Activated naive CD4-positive, alpha-beta T cell treated with anti-CD3 and anti-CD28 coated beads, Interleukin-2, amount 10 ng/mL, durations not matched to agents 7 days and 5 days (primary cell): ENCODE measurements at regions not wholly inside any gene's neighbourhood (a gene's known extent, or its start where the extent isn't known, plus 50 kb on each side); places are given as distances from the start of the nearest gene placed in this dataset.

Experiments
- CTCF ChIA-PET: fragments of 350-600 bp; sonication (Branson Sonifier 250); formaldehyde crosslinking; loops from one replicate; lab custom pipeline; 2021; ENCODE audit warnings: antibody characterized with exemption; lab: Charles Lee
- DNase-seq: peaks from one replicate; pipeline ENCODE4 v3.0.0-alpha.2; 2020
- H3K27ac Mint-ChIP-seq: one replicate; pipeline ENCODE4 v1.8.0; 2021; ENCODE audit warnings: mild to moderate bottlenecking, moderate library complexity, mixed read lengths
- H3K27me3 Mint-ChIP-seq: one replicate; pipeline ENCODE4 v1.8.0; 2021; ENCODE audit warnings: mild to moderate bottlenecking, mixed read lengths
- H3K36me3 Mint-ChIP-seq: one replicate; pipeline ENCODE4 v1.8.0; 2021; ENCODE audit warnings: mixed read lengths
- H3K4me1 Mint-ChIP-seq: one replicate; pipeline ENCODE4 v1.8.0; 2021; ENCODE audit warnings: mixed read lengths
- H3K4me3 Mint-ChIP-seq: one replicate; pipeline ENCODE4 v1.8.0; 2021; ENCODE audit warnings: mild to moderate bottlenecking, moderate library complexity, mixed read lengths
- H3K9me3 Mint-ChIP-seq: one replicate; pipeline ENCODE4 v1.8.0; 2021; ENCODE audit warnings: mixed read lengths

- H3K27ac Mint-ChIP-seq, result no peak overlapping the region
- H3K9me3 Mint-ChIP-seq, result no peaks in the 10 kb centered on the region
- DNase-seq, result no peak
- CTCF ChIA-PET, result no interaction called here
- no peaks in the 10 kb centered on the region for H3K36me3 Mint-ChIP-seq
- no peak overlapping the region for H3K4me3 Mint-ChIP-seq
- no peaks in the 10 kb centered on the region for H3K27me3 Mint-ChIP-seq
- no peaks in the 10 kb centered on the region for H3K4me1 Mint-ChIP-seq
Observed at GRCh38 chr5:179413711-179414458, 68.6 kb upstream of the ADAMTS2 start.

GRCh38 chr5:179413086-179413690 lies 67.9 kb upstream of the ADAMTS2 start:
- no peaks in the 10 kb centered on the region for H3K9me3 Mint-ChIP-seq
- H3K27ac Mint-ChIP-seq, result no peak overlapping the region
- H3K36me3 Mint-ChIP-seq, result no peaks in the 10 kb centered on the region
- no peak for DNase-seq
- CTCF ChIA-PET, result no interaction called here
- H3K27me3 Mint-ChIP-seq, result no peaks in the 10 kb centered on the region
- H3K4me1 Mint-ChIP-seq, result no peaks in the 10 kb centered on the region
- H3K4me3 Mint-ChIP-seq, result no peak overlapping the region

DNA sequence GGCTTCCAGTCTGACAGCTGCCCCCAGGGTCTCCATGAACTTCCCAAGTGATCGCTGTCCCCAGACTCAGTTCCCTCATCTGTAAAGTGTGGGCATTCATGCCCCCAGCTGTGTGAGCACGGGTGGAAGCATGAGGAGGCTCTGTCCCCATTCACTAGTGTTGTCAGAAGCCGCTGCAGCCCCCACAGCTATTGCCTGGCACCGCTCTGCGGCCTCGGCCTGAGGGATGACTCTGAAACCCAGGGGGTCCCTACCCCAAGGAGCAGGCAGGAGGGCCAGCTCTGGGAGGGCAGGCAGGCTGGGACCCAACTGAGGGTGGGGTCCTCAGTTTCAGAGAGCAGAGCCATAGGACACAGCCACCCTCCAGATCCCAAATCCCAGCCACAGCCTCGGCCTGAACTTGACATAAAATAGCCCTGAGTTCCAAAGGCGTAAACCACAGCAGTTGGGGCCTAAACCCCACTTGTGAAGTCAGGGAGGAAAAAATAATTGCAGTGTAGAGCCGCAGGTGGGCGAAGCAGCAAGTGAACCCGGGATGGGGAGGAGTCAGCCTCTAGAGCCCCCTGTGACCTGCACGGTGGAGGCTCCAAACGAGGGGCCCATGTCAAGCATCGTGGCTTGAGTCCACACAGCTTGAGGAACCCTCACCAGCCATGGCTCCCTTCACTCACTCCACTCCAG lies 66.0 kb upstream of the ADAMTS2 start:
- Mint-ChIP-seq H3K27ac (no peak overlapping the region), H3K4me1 (no peaks in the 10 kb centered on the region), H3K36me3 (no peaks in the 10 kb centered on the region), H3K4me3 (no peak overlapping the region), H3K27me3 (no peaks in the 10 kb centered on the region), H3K9me3 (no peaks in the 10 kb centered on the region)
- DNase-seq, result no peak
- CTCF ChIA-PET, result no interaction called here

- Mint-ChIP-seq H3K36me3 (no peaks in the 10 kb centered on the region), H3K9me3 (no peaks in the 10 kb centered on the region), H3K27ac (no peak overlapping the region), H3K27me3 (no peaks in the 10 kb centered on the region), H3K4me1 (no peaks in the 10 kb centered on the region), H3K4me3 (no peak overlapping the region)
- no peak for DNase-seq
- CTCF ChIA-PET, result no interaction called here
Observed at GRCh38 chr5:179410291-179411160, 65.3 kb upstream of the ADAMTS2 start.

DNA sequence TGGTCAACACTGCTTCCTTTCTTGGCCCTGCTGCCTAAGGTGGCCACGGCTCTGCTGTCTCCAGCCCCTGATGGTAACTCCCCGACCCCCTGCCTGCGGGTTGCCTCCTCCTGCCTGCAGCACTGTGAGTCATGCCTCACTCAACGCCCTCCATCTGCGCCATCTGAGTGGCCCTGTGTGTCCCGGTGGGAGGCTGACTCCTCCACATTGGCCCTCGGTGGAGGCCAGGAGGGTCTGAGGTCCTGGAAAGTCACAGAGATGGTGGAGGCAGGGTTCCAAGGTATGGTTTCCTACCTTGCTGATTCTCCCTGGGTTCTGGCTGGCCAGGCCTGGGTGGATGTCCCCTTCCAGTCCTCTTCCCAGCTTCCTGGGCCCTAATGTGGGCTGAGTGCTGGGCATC lies 64.5 kb upstream of the ADAMTS2 start:
- Mint-ChIP-seq H3K4me1 (no peaks in the 10 kb centered on the region), H3K4me3 (no peak overlapping the region), H3K27ac (no peak overlapping the region), H3K36me3 (no peaks in the 10 kb centered on the region), H3K27me3 (no peaks in the 10 kb centered on the region), H3K9me3 (no peaks in the 10 kb centered on the region)
- DNase-seq, result no peak
- CTCF ChIA-PET, result no interaction called here

DNA sequence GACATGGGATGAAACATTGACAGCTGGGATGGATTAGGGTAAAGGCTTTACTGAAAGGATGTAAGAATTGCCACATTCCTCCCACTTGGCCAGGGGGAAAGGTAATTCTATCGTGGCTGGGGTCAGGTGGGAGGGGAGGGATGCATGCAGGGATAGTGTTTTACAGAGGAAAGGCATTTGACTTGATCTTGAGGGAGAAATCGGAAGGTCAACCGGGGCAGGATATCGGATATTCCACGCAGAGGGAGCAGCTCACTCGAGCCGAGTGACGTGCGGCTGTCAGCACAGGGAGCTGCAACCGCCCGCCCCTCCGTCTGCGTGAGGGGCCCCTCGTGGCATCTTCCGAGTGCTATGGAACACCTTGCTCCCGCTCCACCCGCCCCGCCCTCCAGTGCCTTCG lies 63.4 kb upstream of the ADAMTS2 start:
- CTCF ChIA-PET, result no interaction called here
- no peaks in the 10 kb centered on the region for H3K27me3 Mint-ChIP-seq
- H3K27ac Mint-ChIP-seq, result no peak overlapping the region
- DNase-seq, result no peak
- no peaks in the 10 kb centered on the region for H3K36me3 Mint-ChIP-seq
- no peaks in the 10 kb centered on the region for H3K4me1 Mint-ChIP-seq
- H3K9me3 Mint-ChIP-seq, result no peaks in the 10 kb centered on the region
- no peak overlapping the region for H3K4me3 Mint-ChIP-seq

- DNase-seq, result no peak
- peaks cover 4% of the 10 kb centered on the region for H3K9me3 Mint-ChIP-seq
- CTCF ChIA-PET, result no interaction called here
- no peak overlapping the region for H3K27ac Mint-ChIP-seq
- H3K27me3 Mint-ChIP-seq, result no peaks in the 10 kb centered on the region
- no peaks in the 10 kb centered on the region for H3K36me3 Mint-ChIP-seq
- no peaks in the 10 kb centered on the region for H3K4me1 Mint-ChIP-seq
- H3K4me3 Mint-ChIP-seq, result no peak overlapping the region
Observed at GRCh38 chr5:179407191-179408175, 62.2 kb upstream of the ADAMTS2 start.

DNA sequence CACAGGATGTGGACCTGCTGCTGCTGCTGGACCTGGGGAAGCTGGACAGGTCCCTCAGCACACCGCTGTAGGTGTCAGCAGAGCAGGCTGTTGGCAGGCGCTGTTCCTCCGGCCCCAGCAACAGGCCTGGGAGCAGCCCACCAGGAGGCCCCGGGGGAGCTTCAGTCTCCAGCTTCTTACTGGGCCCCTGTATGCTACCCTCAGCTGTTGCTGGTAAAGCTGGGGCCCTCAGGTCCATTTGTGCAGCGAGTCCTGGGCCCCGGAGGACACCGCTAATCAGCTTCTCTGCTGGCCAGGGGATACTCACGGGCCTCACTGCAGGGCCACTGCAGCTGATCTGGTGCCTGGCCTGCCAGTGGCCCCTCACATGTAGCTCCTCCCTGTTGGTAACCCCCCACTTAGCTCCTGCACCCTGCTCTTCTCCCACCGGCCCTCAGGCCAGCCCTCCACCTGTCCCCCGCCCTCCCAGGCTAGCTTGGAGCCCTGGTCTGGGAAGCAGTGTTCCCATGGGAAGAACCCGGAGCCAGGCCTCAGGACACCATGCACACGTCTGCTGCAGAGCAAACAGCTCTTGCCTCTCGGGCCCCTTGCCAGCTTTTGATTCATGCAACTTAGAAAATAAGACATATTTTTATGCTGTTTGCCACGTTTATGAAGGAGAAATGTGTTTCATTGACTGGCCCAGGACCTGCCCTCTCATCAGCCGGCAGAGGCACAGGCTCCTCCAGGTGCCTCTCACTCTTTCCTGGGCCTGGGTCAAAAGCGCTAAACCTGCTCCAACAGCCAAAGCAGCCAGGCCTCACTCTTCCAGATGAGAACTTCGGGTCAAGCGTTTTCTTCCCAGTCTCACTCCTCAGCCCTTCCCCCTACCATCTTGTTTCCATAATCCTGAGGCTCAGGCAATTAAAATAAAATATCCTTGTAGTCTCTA lies 61.0 kb upstream of the ADAMTS2 start:
- CTCF ChIA-PET, result interaction anchor here (0.7 kb wide), 1 partner anchor 19 kb away, joined by 3 read pairs; no protein-coding TSS in a partner anchor
- no peak for DNase-seq
- Mint-ChIP-seq H3K27me3 (no peaks in the 10 kb centered on the region), H3K4me1 (no peaks in the 10 kb centered on the region), H3K36me3 (no peaks in the 10 kb centered on the region), H3K9me3 (peaks cover 4% of the 10 kb centered on the region), H3K4me3 (no peak overlapping the region), H3K27ac (no peak overlapping the region)

- Mint-ChIP-seq H3K36me3 (no peaks in the 10 kb centered on the region), H3K27me3 (no peaks in the 10 kb centered on the region), H3K4me3 (no peak overlapping the region), H3K9me3 (peaks cover 12% of the 10 kb centered on the region), H3K4me1 (no peaks in the 10 kb centered on the region), H3K27ac (no peak overlapping the region)
- CTCF ChIA-PET, result interaction anchor here (0.7 kb wide), 1 partner anchor 18 kb away, joined by 3 read pairs; no protein-coding TSS in a partner anchor
- DNase-seq, result no peak
Observed at GRCh38 chr5:179405426-179406030, 60.3 kb upstream of the ADAMTS2 start.

- Mint-ChIP-seq H3K27me3 (no peaks in the 10 kb centered on the region), H3K27ac (no peak overlapping the region), H3K36me3 (no peaks in the 10 kb centered on the region), H3K4me1 (no peaks in the 10 kb centered on the region), H3K9me3 (peaks cover 17% of the 10 kb centered on the region), H3K4me3 (no peak overlapping the region)
- CTCF ChIA-PET, result no interaction called here
- no peak for DNase-seq
Observed at GRCh38 chr5:179405054-179405416, 59.8 kb upstream of the ADAMTS2 start.

DNA sequence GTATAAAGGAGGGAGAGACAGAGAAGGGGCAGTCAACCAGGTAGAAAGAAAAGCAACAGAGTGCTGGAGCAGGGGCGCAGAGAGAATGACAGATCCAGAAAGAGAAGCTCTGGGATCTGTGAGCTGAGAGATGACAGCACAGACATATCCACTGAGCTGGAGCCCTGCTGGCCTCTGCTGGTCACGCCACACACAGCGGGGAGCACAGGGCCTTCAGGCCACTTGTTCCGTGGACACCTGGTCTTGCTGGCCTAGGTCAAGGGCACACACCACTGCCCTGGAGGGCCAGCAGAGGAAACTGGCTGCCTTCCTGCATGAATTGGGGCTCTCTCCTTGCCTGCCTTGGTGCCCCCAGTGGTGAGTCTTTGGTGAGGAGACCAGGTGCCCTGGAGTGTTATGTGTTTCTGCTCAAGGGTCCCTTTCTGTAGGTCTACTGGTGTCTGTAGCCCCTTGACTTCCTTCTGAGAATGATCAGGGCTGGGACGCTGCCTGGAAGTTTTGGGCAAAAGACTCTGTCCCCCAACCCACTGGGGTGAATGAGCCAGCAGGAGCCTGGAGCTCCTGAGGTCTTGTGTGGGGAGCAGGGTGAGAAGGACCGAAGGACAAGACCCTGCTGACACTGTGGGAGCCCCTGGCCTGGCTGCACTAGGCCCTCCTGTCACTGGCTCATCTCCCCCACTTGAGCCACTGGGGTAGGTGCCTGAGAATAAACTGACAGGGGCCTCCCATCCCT lies 59.2 kb upstream of the ADAMTS2 start:
- H3K9me3 Mint-ChIP-seq, result peaks cover 22% of the 10 kb centered on the region
- CTCF ChIA-PET, result no interaction called here
- no peak overlapping the region for H3K27ac Mint-ChIP-seq
- H3K4me3 Mint-ChIP-seq, result no peak overlapping the region
- no peaks in the 10 kb centered on the region for H3K4me1 Mint-ChIP-seq
- DNase-seq, result no peak
- no peaks in the 10 kb centered on the region for H3K27me3 Mint-ChIP-seq
- H3K36me3 Mint-ChIP-seq, result peaks cover 3% of the 10 kb centered on the region
